WTC11 (cell line): ENCODE measurements at regions not wholly inside any gene's neighbourhood (a gene's known extent, or its start where the extent isn't known, plus 50 kb on each side); places are given as distances from the start of the nearest gene placed in this dataset.

Experiments
- ATAC-seq: fragments of 200-7000 bp; cut with Tn5 transposase; 2 replicates; pipeline ENCODE4 v1.10.0; 2021; ENCODE audit warnings: mild to moderate bottlenecking, moderate library complexity
- CTCF ChIA-PET: fragments of 300-600 bp; sonication (Branson Sonifier 250); formaldehyde crosslinking; loops from one replicate; lab custom pipeline; 2021; ENCODE audit warnings: antibody characterized with exemption; lab: Charles Lee
- POLR2A ChIA-PET: fragments of 350-600 bp; sonication (Branson Sonifier 250); formaldehyde crosslinking; loops from one replicate; lab custom pipeline; 2021; ENCODE audit warnings: antibody characterized with exemption; lab: Charles Lee
- DNase-seq: peaks from one replicate; pipeline ENCODE4 v3.0.0; 2021; ENCODE audit warnings: low spot score
- H3K27ac Mint-ChIP-seq: 2 replicates; pipeline ENCODE4 v1.8.0; 2021; ENCODE audit warnings: mixed read lengths
- H3K27me3 Mint-ChIP-seq: 2 replicates; pipeline ENCODE4 v1.8.0; 2021; ENCODE audit warnings: low read depth, mild to moderate bottlenecking, moderate library complexity, mixed read lengths
- H3K36me3 Mint-ChIP-seq: 2 replicates; pipeline ENCODE4 v1.8.0; 2021; ENCODE audit warnings: mixed read lengths
- H3K4me1 Mint-ChIP-seq: 2 replicates; pipeline ENCODE4 v1.8.0; 2022; ENCODE audit warnings: mixed read lengths
- H3K4me3 Mint-ChIP-seq: 2 replicates; pipeline ENCODE4 v1.8.0; 2021; ENCODE audit warnings: mild to moderate bottlenecking, moderate library complexity, mixed read lengths
- H3K9me3 Mint-ChIP-seq: 2 replicates; pipeline ENCODE4 v1.8.0; 2021; ENCODE audit warnings: mixed read lengths
- AFF4 ChIP-seq: sonication (generic); formaldehyde crosslinking; IDR thresholded peaks from 2 replicates; pipeline ENCODE4 v1.8.1; 2023; ENCODE audit warnings: mild to moderate bottlenecking, missing genetic modification reagents, borderline replicate concordance
- CBFB ChIP-seq: sonication (generic); formaldehyde crosslinking; IDR thresholded peaks from 2 replicates; pipeline ENCODE4 v1.8.1; 2022; ENCODE audit warnings: mild to moderate bottlenecking, low read depth, missing genetic modification reagents
- ESRRA ChIP-seq: sonication (generic); formaldehyde crosslinking; IDR thresholded peaks from 2 replicates; pipeline ENCODE4 v1.8.1; 2022; ENCODE audit warnings: mild to moderate bottlenecking, missing genetic modification reagents, borderline replicate concordance
- ETV6 ChIP-seq: sonication (generic); formaldehyde crosslinking; IDR thresholded peaks from 2 replicates; pipeline ENCODE4 v1.8.1; 2022; ENCODE audit warnings: mild to moderate bottlenecking, missing genetic modification reagents
- FOXP4 ChIP-seq: sonication (generic); formaldehyde crosslinking; IDR thresholded peaks from 2 replicates; pipeline ENCODE4 v1.8.0; 2022; ENCODE audit warnings: mild to moderate bottlenecking, missing genetic modification reagents
- KAT7 ChIP-seq: sonication (generic); formaldehyde crosslinking; IDR thresholded peaks from 2 replicates; pipeline ENCODE4 v1.8.1; 2023; ENCODE audit warnings: missing genetic modification reagents, mild to moderate bottlenecking, borderline replicate concordance
- NFYB ChIP-seq: sonication (generic); formaldehyde crosslinking; conservative IDR thresholded peaks from 2 replicates; pipeline ENCODE4 v1.8.0; 2022; ENCODE audit warnings: low read depth, missing genetic modification reagents
- OVOL2 ChIP-seq: fragments of 250-450 bp; sonication (Bioruptor Pico); IDR thresholded peaks from 2 replicates; pipeline ENCODE4 v1.9.0; 2021; ENCODE audit warnings: mild to moderate bottlenecking, borderline replicate concordance
- RELA ChIP-seq: sonication (generic); formaldehyde crosslinking; IDR thresholded peaks from 2 replicates; pipeline ENCODE4 v1.8.1; 2022; ENCODE audit warnings: missing genetic modification reagents, mild to moderate bottlenecking, borderline replicate concordance
- SMAD4 ChIP-seq: sonication (generic); formaldehyde crosslinking; IDR thresholded peaks from 2 replicates; pipeline ENCODE4 v1.8.0; 2022; ENCODE audit warnings: mild to moderate bottlenecking, missing genetic modification reagents
- SP1 ChIP-seq: sonication (generic); formaldehyde crosslinking; conservative IDR thresholded peaks from 2 replicates; pipeline ENCODE4 v1.8.1; 2022; ENCODE audit warnings: missing genetic modification reagents
- STAT6 ChIP-seq: sonication (generic); formaldehyde crosslinking; conservative IDR thresholded peaks from 2 replicates; pipeline ENCODE4 v1.8.1; 2023; ENCODE audit warnings: mild to moderate bottlenecking, low read depth, missing genetic modification reagents, moderate library complexity
- TCF7 ChIP-seq: sonication (generic); formaldehyde crosslinking; IDR thresholded peaks from 2 replicates; pipeline ENCODE4 v1.8.0; 2022; ENCODE audit warnings: mild to moderate bottlenecking, low read depth, missing genetic modification reagents, moderate library complexity
- TEAD1 ChIP-seq: sonication (generic); formaldehyde crosslinking; IDR thresholded peaks from 2 replicates; pipeline ENCODE4 v1.8.0; 2022; ENCODE audit warnings: mild to moderate bottlenecking, missing genetic modification reagents
- TEAD4 ChIP-seq: sonication (generic); formaldehyde crosslinking; IDR thresholded peaks from 2 replicates; pipeline ENCODE4 v1.8.0; 2022; ENCODE audit warnings: mild to moderate bottlenecking, missing genetic modification reagents
- USF1 ChIP-seq: sonication (generic); formaldehyde crosslinking; IDR thresholded peaks from 2 replicates; pipeline ENCODE4 v1.8.0; 2022; ENCODE audit warnings: mild to moderate bottlenecking, missing genetic modification reagents
- ZBTB43 ChIP-seq: sonication (generic); formaldehyde crosslinking; IDR thresholded peaks from 2 replicates; pipeline ENCODE4 v1.8.1; 2023; ENCODE audit warnings: mild to moderate bottlenecking, missing genetic modification reagents
- ZNF138 ChIP-seq: sonication (generic); formaldehyde crosslinking; conservative IDR thresholded peaks from 2 replicates; pipeline ENCODE4 v1.8.1; 2022; ENCODE audit warnings: mild to moderate bottlenecking, moderate library complexity, missing genetic modification reagents
- ZNF423 ChIP-seq: fragments of 250-450 bp; sonication (Bioruptor Pico); IDR thresholded peaks from 2 replicates; pipeline ENCODE4 v2.1.2; 2022; ENCODE audit warnings: mild to moderate bottlenecking, moderate library complexity

GRCh38 chr4:180814875-180815417, 1428.3 kb upstream of the TENM3 start (continued):
- TF ChIP-seq RELA (no peak), TEAD1 (CRISPR knock-in tag) (no peak)

GRCh38 chr4:180817529-180817928, 1425.7 kb upstream of the TENM3 start:
- Mint-ChIP-seq H3K36me3 (no peaks in the 10 kb centered on the region), H3K27ac (no peak overlapping the region), H3K4me3 (no peak overlapping the region), H3K27me3 (no peaks in the 10 kb centered on the region), H3K9me3 (no peaks in the 10 kb centered on the region; the same call in 1 of the 2 replicates)
- ChIA-PET POLR2A (no interaction called here), CTCF (no interaction called here)
- no peak for DNase-seq
- ATAC-seq, result no peak
- TF ChIP-seq STAT6 (CRISPR knock-in tag) (no peak), ZNF423 (CRISPR knock-in tag) (no peak), CBFB (CRISPR knock-in tag) (no peak), NFYB (CRISPR knock-in tag) (no peak), AFF4 (no peak), ZBTB43 (no peak), TEAD4 (CRISPR knock-in tag) (no peak), ZNF138 (CRISPR knock-in tag) (no peak), USF1 (CRISPR knock-in tag) (no peak), FOXP4 (CRISPR knock-in tag) (no peak), KAT7 (no peak), ETV6 (CRISPR knock-in tag) (no peak), TCF7 (CRISPR knock-in tag) (no peak), OVOL2 (CRISPR knock-in tag) (no peak), ESRRA (no peak), SP1 (CRISPR knock-in tag) (no peak), SMAD4 (CRISPR knock-in tag) (no peak), RELA (no peak)
- TF ChIP-seq, all 79 proteins: peak for 0
- H3K4me1 Mint-ChIP-seq, result peaks cover 7% of the 10 kb centered on the region
